ENCODE measurements at regions not wholly inside any gene's neighbourhood (a gene's known extent, or its start where the extent isn't known, plus 50 kb on each side); places are given as distances from the start of the nearest gene placed in this dataset.
A peak's percentile ranks its signal among the peaks of the same experiment; 100 is the strongest.

DNA sequence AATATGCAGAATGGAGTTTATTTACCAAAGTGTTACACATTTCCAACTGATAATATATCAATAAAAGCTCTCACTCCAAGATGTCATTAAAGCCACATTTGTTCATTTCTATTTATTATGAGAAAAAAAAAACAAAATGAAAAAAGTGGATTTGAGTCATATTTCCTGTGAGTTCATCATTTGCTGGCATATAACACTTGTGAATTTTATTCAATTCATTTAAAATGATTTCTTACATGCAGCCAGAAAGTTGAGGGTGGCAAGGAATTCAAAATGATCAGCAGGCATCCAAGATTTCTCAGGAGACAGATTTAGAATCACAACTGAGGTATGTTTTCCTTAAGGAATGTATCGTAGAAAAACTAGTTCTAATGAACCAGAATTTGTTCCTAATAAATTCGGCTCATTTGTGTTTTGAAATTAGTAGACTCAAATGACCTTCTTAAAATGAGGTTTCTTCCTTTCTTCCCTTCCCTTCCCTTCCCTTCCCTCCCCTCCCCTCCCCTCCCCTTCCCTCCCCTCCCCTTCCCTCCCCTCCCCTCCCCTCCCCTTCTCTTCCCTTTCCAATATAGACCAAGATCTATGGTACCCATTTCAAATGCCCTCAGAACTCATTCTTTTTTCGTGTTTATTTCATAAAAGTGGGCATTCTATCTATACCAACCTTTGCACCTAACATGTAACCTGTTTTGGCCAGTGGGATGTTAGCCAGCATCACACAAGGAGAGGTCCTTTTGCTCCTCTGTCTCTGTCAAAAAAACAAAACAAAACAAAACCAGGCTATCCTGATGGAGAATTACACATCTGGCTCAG lies 357.9 kb upstream of the TSHZ2 start:
- no peak overlapping the region for H3K4me3 ChIP-seq (ENCODE audit: low read depth, low read length)
- DNase-seq (ENCODE audit: low read depth) = no peak

- no peak overlapping the region for H3K4me3 ChIP-seq (ENCODE audit: low read depth, low read length)
- DNase-seq (ENCODE audit: low read depth) = no peak
These were observed 360.0 kb upstream of the TSHZ2 start for GRCh38 chr20:52612046-52612632.

- no peak overlapping the region for H3K4me3 ChIP-seq (ENCODE audit: low read depth, low read length)
- DNase-seq (ENCODE audit: low read depth) = no peak
These were observed 361.4 kb upstream of the TSHZ2 start for GRCh38 chr20:52610749-52611148.

DNA sequence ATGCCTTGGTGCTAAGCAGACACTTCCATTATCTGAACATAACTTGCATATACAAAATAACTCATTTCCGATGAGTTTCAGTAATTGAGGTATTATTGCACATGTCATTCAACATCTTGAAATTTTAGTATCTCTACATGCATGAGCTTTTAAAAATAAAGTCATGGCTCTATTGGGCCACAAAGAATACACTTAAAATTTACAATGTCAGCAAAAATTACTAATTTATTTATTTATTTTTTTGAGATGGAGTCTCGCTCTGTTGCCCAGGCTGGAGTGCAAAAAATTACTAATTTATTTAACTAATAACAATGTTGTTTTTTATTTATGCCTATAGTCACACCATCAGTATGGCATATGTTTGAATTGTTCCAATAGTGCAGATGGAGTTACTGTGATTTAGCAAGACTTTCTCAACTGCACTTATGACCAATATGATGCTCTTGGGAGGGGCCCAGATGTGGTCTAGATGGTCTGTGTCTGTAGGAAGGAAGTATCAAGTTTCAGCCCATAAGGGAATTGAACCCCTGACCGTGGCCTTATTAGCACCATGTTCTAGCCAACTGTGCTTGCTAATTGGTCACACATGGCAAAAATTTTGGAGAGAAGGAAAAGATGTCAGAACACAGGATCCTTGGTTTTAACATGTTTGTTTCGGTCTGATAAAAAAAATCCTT lies 370.7 kb upstream of the TSHZ2 start:
- no peak overlapping the region for H3K4me3 ChIP-seq (ENCODE audit: low read depth, low read length)
- DNase-seq (ENCODE audit: low read depth) = peak; percentile 24

DNA sequence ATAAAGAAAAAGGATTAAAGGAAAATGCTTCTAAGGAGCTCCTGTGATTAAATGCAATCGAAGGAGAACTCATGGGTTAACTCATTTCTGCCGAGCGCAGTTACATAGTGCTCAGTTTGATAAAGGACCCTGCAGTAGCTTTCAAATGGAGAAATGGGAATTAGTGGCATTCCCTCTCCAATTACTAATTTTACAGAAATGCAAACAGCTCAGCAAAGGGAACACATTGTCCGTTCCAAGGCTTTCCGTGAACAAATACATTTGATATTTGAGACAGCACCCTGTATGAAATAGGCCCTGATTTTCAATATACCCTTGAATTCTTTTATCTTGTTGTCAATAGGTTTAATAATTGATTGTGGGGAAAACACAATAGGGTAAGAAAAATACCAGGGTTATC lies 375.9 kb upstream of the TSHZ2 start:
- no peak for DNase-seq (ENCODE audit: low read depth)

GRCh38 chr20:52595518-52595917 lies 376.6 kb upstream of the TSHZ2 start:
- no peak overlapping the region for H3K4me3 ChIP-seq (ENCODE audit: low read depth, low read length)
- no peak for DNase-seq (ENCODE audit: low read depth)

More for the DNA sequence above, 375.9 kb upstream of the TSHZ2 start:
- H3K4me3 ChIP-seq (ENCODE audit: low read depth, low read length) = no peak overlapping the region

DNA sequence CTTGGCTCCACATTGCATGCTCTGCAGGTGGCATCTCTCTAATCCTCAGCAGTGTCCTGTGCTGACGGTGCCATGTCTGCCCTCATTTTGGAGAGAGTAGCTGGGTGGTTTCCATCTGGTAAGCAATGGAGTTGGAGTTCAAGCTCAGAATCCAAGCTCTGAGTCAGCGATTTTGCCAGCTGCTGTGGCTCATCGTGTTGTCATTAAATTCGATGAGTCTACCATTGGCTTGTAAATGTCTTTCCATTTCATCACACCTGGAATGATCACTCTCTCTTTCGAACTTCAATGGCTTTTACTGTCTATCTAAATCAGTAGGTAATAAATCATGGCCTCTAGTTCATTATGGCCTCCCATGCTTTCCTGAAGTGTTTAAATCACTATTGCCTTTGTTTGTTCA lies 378.5 kb upstream of the TSHZ2 start:
- no peak overlapping the region for H3K4me3 ChIP-seq (ENCODE audit: low read depth, low read length)
- DNase-seq (ENCODE audit: low read depth) = no peak

GRCh38 chr20:52592567-52592966 lies 379.6 kb upstream of the TSHZ2 start:
- no peak for DNase-seq (ENCODE audit: low read depth)
- no peak overlapping the region for H3K4me3 ChIP-seq (ENCODE audit: low read depth, low read length)

GRCh38 chr20:52590100-52590499 lies 382.1 kb upstream of the TSHZ2 start:
- no peak overlapping the region for H3K4me3 ChIP-seq (ENCODE audit: low read depth, low read length)
- no peak for DNase-seq (ENCODE audit: low read depth)

- H3K4me3 ChIP-seq (ENCODE audit: low read depth, low read length) = no peak overlapping the region
- no peak for DNase-seq (ENCODE audit: low read depth)
These were observed 382.8 kb upstream of the TSHZ2 start for GRCh38 chr20:52589251-52589812.

DNA sequence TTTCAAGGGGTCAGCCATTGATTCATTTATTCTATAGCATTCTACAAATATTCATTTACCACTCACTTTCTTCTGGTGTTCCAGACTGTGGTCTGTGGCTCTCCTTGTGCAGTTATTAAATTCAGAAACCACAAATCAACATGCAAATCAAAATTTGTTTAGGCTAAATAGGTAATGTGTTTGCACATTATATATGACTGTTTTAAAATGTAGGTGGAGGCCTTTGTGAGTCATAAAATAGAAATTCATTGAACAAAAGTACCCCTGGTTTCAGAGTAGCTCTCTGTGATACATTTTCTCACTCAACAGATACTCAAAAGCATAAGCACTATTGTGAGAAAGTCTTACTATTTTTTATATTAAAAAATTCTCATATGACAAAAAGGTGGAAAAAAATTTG lies 385.5 kb upstream of the TSHZ2 start:
- no peak overlapping the region for H3K4me3 ChIP-seq (ENCODE audit: low read depth, low read length)
- no peak for DNase-seq (ENCODE audit: low read depth)

- H3K4me3 ChIP-seq (ENCODE audit: low read depth, low read length) = no peak overlapping the region
- DNase-seq (ENCODE audit: low read depth) = no peak
These were observed 386.8 kb upstream of the TSHZ2 start for GRCh38 chr20:52585333-52585732.

DNA sequence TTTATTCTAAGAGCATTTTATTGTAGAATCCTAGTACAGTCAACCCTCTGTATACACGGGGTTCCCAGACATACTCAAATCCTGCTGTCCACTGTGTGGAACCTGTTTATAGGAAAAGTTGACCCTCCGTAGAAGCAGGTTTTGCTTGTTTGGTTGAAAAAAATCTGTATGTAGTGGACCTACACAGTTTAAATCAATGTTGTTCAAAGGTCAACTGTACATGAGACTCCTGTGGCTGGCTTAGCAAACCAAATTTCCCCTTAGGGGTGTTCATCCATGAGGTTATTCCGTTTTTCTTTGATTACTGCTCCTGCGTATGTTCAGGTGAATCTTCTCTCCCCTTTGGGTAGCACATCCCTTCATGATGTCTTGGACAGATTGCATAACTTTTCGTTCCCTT lies 387.0 kb upstream of the ZFP64 start:
- DNase-seq (ENCODE audit: low read depth) = no peak
- no peak overlapping the region for H3K4me3 ChIP-seq (ENCODE audit: low read depth, low read length)

- no peak overlapping the region for H3K4me3 ChIP-seq (ENCODE audit: low read depth, low read length)
- no peak for DNase-seq (ENCODE audit: low read depth)
These were observed 386.1 kb upstream of the ZFP64 start for GRCh38 chr20:52577696-52578095.

GRCh38 chr20:52572687-52573086 lies 381.1 kb upstream of the ZFP64 start:
- DNase-seq (ENCODE audit: low read depth) = no peak
- no peak overlapping the region for H3K4me3 ChIP-seq (ENCODE audit: low read depth, low read length)

DNA sequence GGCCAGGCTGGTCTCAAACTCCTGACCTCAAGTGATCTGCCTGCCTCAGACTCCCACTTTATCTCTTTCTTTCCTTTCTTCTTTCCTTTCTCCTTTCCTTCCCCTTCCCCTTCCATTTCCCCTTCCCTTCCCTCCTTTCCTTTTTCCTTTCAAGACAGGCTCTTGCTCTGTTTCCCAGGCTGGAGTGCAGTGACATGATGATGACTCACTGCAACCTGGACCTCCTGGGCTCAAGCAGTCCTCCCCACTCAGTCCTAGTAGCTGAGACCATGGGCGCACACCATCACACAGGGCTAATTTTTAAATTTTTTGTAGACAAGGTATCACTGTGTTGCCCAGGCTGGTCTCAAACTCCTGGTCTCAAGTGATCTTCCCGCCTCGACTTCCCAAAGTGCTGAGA lies 377.6 kb upstream of the ZFP64 start:
- DNase-seq (ENCODE audit: low read depth) = no peak
- no peak overlapping the region for H3K4me3 ChIP-seq (ENCODE audit: low read depth, low read length)

DNA sequence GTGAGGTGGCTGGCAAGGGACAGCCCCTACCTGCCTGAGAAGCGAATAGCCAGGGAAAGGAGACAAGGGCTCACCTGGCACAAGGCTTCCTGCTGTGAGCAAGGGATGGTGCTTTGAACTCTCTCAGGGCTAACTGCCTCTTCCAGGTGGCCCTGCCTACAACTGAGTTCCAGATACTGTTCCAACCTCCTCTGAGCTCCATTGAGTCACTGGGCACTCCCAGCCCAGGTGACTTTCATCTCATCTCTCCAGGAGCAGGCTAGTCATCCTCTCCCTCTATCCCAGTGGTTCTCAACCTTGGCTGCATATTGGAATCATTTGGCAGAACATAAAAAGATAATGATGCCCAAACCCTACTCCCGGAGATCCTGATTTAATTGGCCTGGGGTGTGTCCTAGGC lies 374.0 kb upstream of the ZFP64 start:
- no peak for DNase-seq (ENCODE audit: low read depth)
- no peak overlapping the region for H3K4me3 ChIP-seq (ENCODE audit: low read depth, low read length)

DNA sequence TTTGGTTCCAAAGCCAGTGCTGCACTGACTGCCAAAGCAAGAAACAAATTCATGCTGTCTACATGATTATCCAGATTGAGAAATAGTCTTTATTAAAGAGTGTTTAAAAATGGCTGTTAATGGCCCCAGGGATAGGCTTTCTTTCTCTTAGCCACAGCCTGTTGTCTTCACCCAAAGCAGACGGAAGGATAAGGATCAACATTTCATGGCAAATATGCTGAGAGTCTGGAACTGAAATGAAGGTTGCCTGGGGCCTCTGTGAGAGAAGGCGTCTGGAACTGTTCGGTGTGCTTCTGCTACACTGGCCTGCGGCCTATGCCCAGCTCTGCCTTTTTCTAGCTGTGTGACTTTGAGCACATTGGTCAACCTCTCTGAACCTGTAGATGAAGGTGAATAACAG lies 373.0 kb upstream of the ZFP64 start:
- no peak overlapping the region for H3K4me3 ChIP-seq (ENCODE audit: low read depth, low read length)
- DNase-seq (ENCODE audit: low read depth) = no peak

- DNase-seq (ENCODE audit: low read depth) = peak; percentile 32
- no peak overlapping the region for H3K4me3 ChIP-seq (ENCODE audit: low read depth, low read length)
These were observed 360.7 kb upstream of the ZFP64 start for GRCh38 chr20:52552181-52552872.

GRCh38 chr20:52542131-52542530 lies 350.6 kb upstream of the ZFP64 start:
- no peak overlapping the region for H3K4me3 ChIP-seq (ENCODE audit: low read depth, low read length)
- DNase-seq (ENCODE audit: low read depth) = no peak

All from skeletal muscle cell (primary cell).